ENCODE measurements at regions not wholly inside any gene's neighbourhood (a gene's known extent, or its start where the extent isn't known, plus 50 kb on each side); places are given as distances from the start of the nearest gene placed in this dataset.

DNA sequence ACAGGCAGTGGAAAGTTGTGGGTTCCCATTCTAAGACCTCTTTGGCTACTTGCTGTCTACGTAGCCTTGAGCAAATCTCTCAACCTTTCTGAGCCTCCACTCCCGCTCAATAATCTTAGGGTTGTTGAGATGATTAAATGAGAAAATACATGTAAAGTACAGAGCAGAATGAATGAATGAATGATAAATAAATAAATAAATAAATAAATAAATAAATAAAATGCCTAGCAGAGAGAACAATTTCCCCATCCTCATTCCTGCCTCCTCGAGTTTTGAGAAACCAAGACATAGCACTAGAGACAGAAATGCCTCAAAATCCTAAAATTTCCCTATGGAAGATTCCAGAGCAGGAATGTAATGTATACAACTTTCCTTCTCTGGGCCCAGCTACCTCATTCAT, 128.3 kb upstream of the RAD23B start:
- no peaks in the 10 kb centered on the region for H3K27me3 ChIP-seq (ENCODE audit: control insufficient read depth, insufficient read depth, low read length)
- TF ChIP-seq, protein P1, sequence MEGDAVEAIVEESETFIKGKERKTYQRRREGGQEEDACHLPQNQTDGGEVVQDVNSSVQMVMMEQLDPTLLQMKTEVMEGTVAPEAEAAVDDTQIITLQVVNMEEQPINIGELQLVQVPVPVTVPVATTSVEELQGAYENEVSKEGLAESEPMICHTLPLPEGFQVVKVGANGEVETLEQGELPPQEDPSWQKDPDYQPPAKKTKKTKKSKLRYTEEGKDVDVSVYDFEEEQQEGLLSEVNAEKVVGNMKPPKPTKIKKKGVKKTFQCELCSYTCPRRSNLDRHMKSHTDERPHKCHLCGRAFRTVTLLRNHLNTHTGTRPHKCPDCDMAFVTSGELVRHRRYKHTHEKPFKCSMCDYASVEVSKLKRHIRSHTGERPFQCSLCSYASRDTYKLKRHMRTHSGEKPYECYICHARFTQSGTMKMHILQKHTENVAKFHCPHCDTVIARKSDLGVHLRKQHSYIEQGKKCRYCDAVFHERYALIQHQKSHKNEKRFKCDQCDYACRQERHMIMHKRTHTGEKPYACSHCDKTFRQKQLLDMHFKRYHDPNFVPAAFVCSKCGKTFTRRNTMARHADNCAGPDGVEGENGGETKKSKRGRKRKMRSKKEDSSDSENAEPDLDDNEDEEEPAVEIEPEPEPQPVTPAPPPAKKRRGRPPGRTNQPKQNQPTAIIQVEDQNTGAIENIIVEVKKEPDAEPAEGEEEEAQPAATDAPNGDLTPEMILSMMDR (IDR thresholded peaks at IDR 0.05; ENCODE audit: insufficient read depth, low read depth, low read length): no peak
- no peak overlapping the region for H3K4me3 ChIP-seq (ENCODE audit: low read depth, low read length)
- ChIA-PET CTCF (interaction anchor here (1.6 kb wide), 1 partner anchor 1313 kb away, joined by 5 read pairs; no protein-coding TSS in a partner anchor), POLR2A (no interaction called here)
- DNase-seq (ENCODE audit: low read depth): no peak
- H3K36me3 ChIP-seq (ENCODE audit: control insufficient read depth, insufficient read depth, low read length): no peaks in the 10 kb centered on the region

DNA sequence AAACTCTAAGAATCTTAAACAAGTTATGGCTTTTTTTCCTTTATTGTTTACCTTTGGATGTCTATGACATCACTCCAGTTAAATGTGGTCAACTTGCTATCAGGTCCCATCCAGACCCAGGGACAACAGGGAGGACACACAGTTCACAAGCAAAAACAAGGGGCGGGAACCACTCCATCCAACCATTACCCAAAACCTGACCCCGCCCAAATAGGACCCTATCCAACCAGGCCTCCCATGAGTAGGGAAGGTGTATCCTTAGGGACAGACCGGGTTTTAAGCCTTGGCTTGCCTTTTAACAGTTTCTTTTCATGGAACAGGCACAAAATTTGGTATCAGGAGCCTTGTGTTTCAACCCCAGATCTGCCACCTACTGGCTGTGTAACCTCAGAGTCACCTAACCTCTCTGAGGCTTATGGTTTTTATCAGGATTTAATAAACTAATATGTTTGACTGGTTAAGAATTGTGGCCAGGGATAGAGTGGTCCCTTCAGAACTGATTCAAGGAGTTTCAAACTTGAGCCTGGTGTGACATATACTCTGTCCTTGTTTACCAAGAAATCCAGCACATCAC, 127.7 kb upstream of the RAD23B start:
- H3K4me3 ChIP-seq (ENCODE audit: low read depth, low read length): no peak overlapping the region
- ChIA-PET POLR2A (no interaction called here), CTCF (interaction anchor here (1.4 to 1.6 kb wide), 2 partner anchors 13 to 24 kb away, joined by 5 to 7 read pairs; no protein-coding TSS in a partner anchor)
- TF ChIP-seq, protein P1 (IDR thresholded peaks at IDR 0.05; ENCODE audit: insufficient read depth, low read depth, low read length): peak; percentile 8; the same call in 1 of the 2 replicates
- no peak for DNase-seq (ENCODE audit: low read depth)
- H3K36me3 ChIP-seq (ENCODE audit: control insufficient read depth, insufficient read depth, low read length): no peaks in the 10 kb centered on the region
- no peaks in the 10 kb centered on the region for H3K27me3 ChIP-seq (ENCODE audit: control insufficient read depth, insufficient read depth, low read length)

GRCh38 chr9:107158321-107158720, 124.8 kb upstream of the RAD23B start:
- H3K27me3 ChIP-seq (ENCODE audit: control insufficient read depth, insufficient read depth, low read length): no peaks in the 10 kb centered on the region
- no peak overlapping the region for H3K4me3 ChIP-seq (ENCODE audit: low read depth, low read length)
- TF ChIP-seq, protein P1 (IDR thresholded peaks at IDR 0.05; ENCODE audit: insufficient read depth, low read depth, low read length): peak; percentile 64
- H3K36me3 ChIP-seq (ENCODE audit: control insufficient read depth, insufficient read depth, low read length): no peaks in the 10 kb centered on the region
- CTCF ChIA-PET: interaction anchor here (0.6 to 1.8 kb wide), 11 partner anchors 11 to 1407 kb away, joined by 3 to 16 read pairs (median 4); no protein-coding TSS in a partner anchor
- DNase-seq (ENCODE audit: low read depth): no peak
- POLR2A ChIA-PET: no interaction called here

DNA sequence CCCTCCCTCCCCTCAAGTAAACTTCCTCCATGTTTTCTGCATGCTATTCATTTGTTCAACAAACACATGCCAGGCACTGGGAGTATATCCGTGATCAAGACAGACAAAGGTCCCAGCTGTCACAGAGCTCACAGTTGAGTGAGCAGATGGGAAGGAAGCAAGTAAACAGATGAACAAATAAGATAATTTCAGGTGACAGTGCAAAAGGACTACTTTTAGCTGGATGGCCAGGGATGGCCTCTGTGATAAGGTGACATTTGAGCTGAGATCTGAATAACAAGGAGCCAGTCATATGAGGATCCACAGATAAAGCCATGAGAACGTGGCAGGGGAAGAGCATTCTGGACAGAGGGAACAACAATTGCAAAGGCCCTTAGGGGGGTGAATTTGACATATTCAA, 121.7 kb upstream of the RAD23B start:
- Histone ChIP-seq H3K4me3 (ENCODE audit: low read depth, low read length) (no peak overlapping the region), H3K27me3 (ENCODE audit: control insufficient read depth, insufficient read depth, low read length) (no peaks in the 10 kb centered on the region), H3K36me3 (ENCODE audit: control insufficient read depth, insufficient read depth, low read length) (no peaks in the 10 kb centered on the region)
- CTCF ChIA-PET: interaction anchor here (1.5 to 1.6 kb wide), 2 partner anchors 11 to 12 kb away, joined by 4 read pairs; no protein-coding TSS in a partner anchor
- POLR2A ChIA-PET: no interaction called here
- no peak for DNase-seq (ENCODE audit: low read depth)
- TF ChIP-seq, protein P1 (IDR thresholded peaks at IDR 0.05; ENCODE audit: insufficient read depth, low read depth, low read length): no peak

GRCh38 chr9:107163370-107163769, 119.7 kb upstream of the RAD23B start:
- no peaks in the 10 kb centered on the region for H3K36me3 ChIP-seq (ENCODE audit: control insufficient read depth, insufficient read depth, low read length)
- CTCF ChIA-PET: interaction anchor here (1.3 kb wide), 1 partner anchor 10 kb away, joined by 3 read pairs; no protein-coding TSS in a partner anchor
- POLR2A ChIA-PET: no interaction called here
- H3K4me3 ChIP-seq (ENCODE audit: low read depth, low read length): no peak overlapping the region
- TF ChIP-seq, protein P1 (IDR thresholded peaks at IDR 0.05; ENCODE audit: insufficient read depth, low read depth, low read length): no peak
- H3K27me3 ChIP-seq (ENCODE audit: control insufficient read depth, insufficient read depth, low read length): no peaks in the 10 kb centered on the region
- DNase-seq (ENCODE audit: low read depth): no peak

Measured in BJ (cell line).